Endodermal cell (in vitro differentiated cells): ENCODE measurements at regions not wholly inside any gene's neighbourhood (a gene's known extent, or its start where the extent isn't known, plus 50 kb on each side); places are given as distances from the start of the nearest gene placed in this dataset.

Source experiments
- DNase-seq: peaks from one replicate; pipeline ENCODE4 v3.0.0-alpha.2; 2017
- H3K27ac ChIP-seq: 2 replicates; pipeline ENCODE4 v1.5.1; 2013; ENCODE audit warnings: mild to moderate bottlenecking, low read depth, low read length, moderate library complexity
- H3K27me3 ChIP-seq: 2 replicates; pipeline ENCODE4 v1.6.1; 2013; ENCODE audit warnings: mild to moderate bottlenecking, low read length, moderate library complexity; ENCODE audit not compliant: insufficient read depth, control insufficient read depth, poor library complexity, severe bottlenecking
- H3K36me3 ChIP-seq: 2 replicates; pipeline ENCODE4 v1.7.0; 2013; ENCODE audit warnings: mild to moderate bottlenecking, low read length, moderate library complexity; ENCODE audit not compliant: control insufficient read depth, insufficient read depth
- H3K4me1 ChIP-seq: one replicate; pipeline ENCODE4 v1.7.0; 2013; ENCODE audit warnings: low read length; ENCODE audit not compliant: control insufficient read depth, insufficient read depth
- H3K4me3 ChIP-seq: 2 replicates; pipeline ENCODE4 v1.5.1; 2013; ENCODE audit warnings: mild to moderate bottlenecking, low read length, moderate library complexity
- H3K9ac ChIP-seq: 2 replicates; pipeline ENCODE4 v1.6.1; 2013; ENCODE audit warnings: mild to moderate bottlenecking, low read length, moderate library complexity; ENCODE audit not compliant: poor library complexity, severe bottlenecking; ENCODE audit errors: extremely low read depth
- H3K9me3 ChIP-seq: 2 replicates; pipeline ENCODE4 v1.6.1; 2013; ENCODE audit warnings: mild to moderate bottlenecking, low read length, moderate library complexity; ENCODE audit not compliant: control insufficient read depth
- H3K27ac Mint-ChIP-seq: 2 replicates; pipeline ENCODE4 v1.8.0; 2020; ENCODE audit warnings: mixed read lengths
- H3K27me3 Mint-ChIP-seq: 2 replicates; pipeline ENCODE4 v1.8.0; 2021; ENCODE audit warnings: mild to moderate bottlenecking, mixed read lengths; ENCODE audit not compliant: insufficient read depth
- H3K36me3 Mint-ChIP-seq: 2 replicates; pipeline ENCODE4 v1.8.0; 2020; ENCODE audit warnings: low read depth, mixed read lengths
- H3K4me1 Mint-ChIP-seq: 2 replicates; pipeline ENCODE4 v1.8.0; 2020; ENCODE audit warnings: mixed read lengths
- H3K4me3 Mint-ChIP-seq: 2 replicates; pipeline ENCODE4 v1.8.0; 2020; ENCODE audit warnings: mild to moderate bottlenecking, moderate library complexity, mixed read lengths
- H3K9me3 Mint-ChIP-seq: 2 replicates; pipeline ENCODE4 v1.8.0; 2020; ENCODE audit warnings: mild to moderate bottlenecking, mixed read lengths
- CTCF ChIP-seq: fragments of 200-600 bp; sonication (generic); conservative IDR thresholded peaks from 2 replicates; pipeline ENCODE4 v1.5.0; 2021; ENCODE audit warnings: antibody characterized with exemption, mild to moderate bottlenecking
- WGBS, 2 experiments: methylation state at CpG; one replicate each; pipeline versions ENCODE4 v1.1.5 to v1.1.7; 2013; ENCODE audit warnings: missing lambda C conversion rate in 2 of 2, mixed read lengths in 1 of 2; ENCODE audit not compliant: insufficient coverage in 1 of 2, insufficient read length in 1 of 2; 5-methylcytosine and 5-hydroxymethylcytosine counted together

GRCh38 chr5:121189342-121190305 is 662.1 kb upstream of the FTMT start:
- Histone ChIP-seq H3K4me3 (no peak overlapping the region), H3K4me1 (no peaks in the 10 kb centered on the region), H3K9ac (no peak overlapping the region), H3K36me3 (no peaks in the 10 kb centered on the region), H3K27ac (no peak overlapping the region), H3K9me3 (no peaks in the 10 kb centered on the region), H3K27me3 (no peaks in the 10 kb centered on the region)
- 90 to 92% methylated on average over 1 to 4 of the region's 4 CpGs for WGBS, 2 experiments
- Mint-ChIP-seq H3K9me3 (no peaks in the 10 kb centered on the region), H3K4me1 (peaks cover 3% of the 10 kb centered on the region), H3K27me3 (no peaks in the 10 kb centered on the region), H3K27ac (no peak overlapping the region), H3K36me3 (no peaks in the 10 kb centered on the region), H3K4me3 (no peak overlapping the region)
- TF ChIP-seq CTCF, result peak; percentile 34
- no peak for DNase-seq

- no peaks in the 10 kb centered on the region for H3K9me3 ChIP-seq
- Mint-ChIP-seq H3K27ac (no peak overlapping the region), H3K27me3 (no peaks in the 10 kb centered on the region), H3K4me1 (no peaks in the 10 kb centered on the region), H3K9me3 (no peaks in the 10 kb centered on the region), H3K4me3 (no peak overlapping the region), H3K36me3 (no peaks in the 10 kb centered on the region)
- H3K4me1 ChIP-seq, result no peaks in the 10 kb centered on the region
- no peaks in the 10 kb centered on the region for H3K27me3 ChIP-seq
- H3K36me3 ChIP-seq, result no peaks in the 10 kb centered on the region
- WGBS, 2 experiments, result 95 to 100% methylated on average over 1 to 4 of the region's 5 CpGs
- H3K9ac ChIP-seq, result no peak overlapping the region
- no peak for DNase-seq
- no peak overlapping the region for H3K27ac ChIP-seq
- H3K4me3 ChIP-seq, result no peak overlapping the region
- no peak for TF ChIP-seq CTCF
These were observed 652.3 kb upstream of the FTMT start for GRCh38 chr5:121199216-121199999.

GRCh38 chr5:121218086-121218485 is 633.6 kb upstream of the FTMT start:
- Mint-ChIP-seq H3K27ac (peak overlapping the region; percentile 49), H3K36me3 (no peaks in the 10 kb centered on the region), H3K4me3 (no peak overlapping the region), H3K9me3 (peaks cover 18% of the 10 kb centered on the region), H3K27me3 (peaks cover 64% of the 10 kb centered on the region), H3K4me1 (peaks cover 10% of the 10 kb centered on the region)
- H3K36me3 ChIP-seq, result no peaks in the 10 kb centered on the region
- TF ChIP-seq CTCF, result no peak
- H3K4me1 ChIP-seq, result peaks cover 5% of the 10 kb centered on the region
- H3K27me3 ChIP-seq, result no peaks in the 10 kb centered on the region
- H3K4me3 ChIP-seq, result no peak overlapping the region
- H3K9me3 ChIP-seq, result peaks cover 14% of the 10 kb centered on the region
- H3K9ac ChIP-seq, result peak overlapping the region; percentile 28
- no peak overlapping the region for H3K27ac ChIP-seq
- WGBS, 2 experiments, result 75 to 100% methylated on average over 1 of the region's 1 CpG
- no peak for DNase-seq
